ENCODE measurements at regions not wholly inside any gene's neighbourhood (a gene's known extent, or its start where the extent isn't known, plus 50 kb on each side); places are given as distances from the start of the nearest gene placed in this dataset.

DNA sequence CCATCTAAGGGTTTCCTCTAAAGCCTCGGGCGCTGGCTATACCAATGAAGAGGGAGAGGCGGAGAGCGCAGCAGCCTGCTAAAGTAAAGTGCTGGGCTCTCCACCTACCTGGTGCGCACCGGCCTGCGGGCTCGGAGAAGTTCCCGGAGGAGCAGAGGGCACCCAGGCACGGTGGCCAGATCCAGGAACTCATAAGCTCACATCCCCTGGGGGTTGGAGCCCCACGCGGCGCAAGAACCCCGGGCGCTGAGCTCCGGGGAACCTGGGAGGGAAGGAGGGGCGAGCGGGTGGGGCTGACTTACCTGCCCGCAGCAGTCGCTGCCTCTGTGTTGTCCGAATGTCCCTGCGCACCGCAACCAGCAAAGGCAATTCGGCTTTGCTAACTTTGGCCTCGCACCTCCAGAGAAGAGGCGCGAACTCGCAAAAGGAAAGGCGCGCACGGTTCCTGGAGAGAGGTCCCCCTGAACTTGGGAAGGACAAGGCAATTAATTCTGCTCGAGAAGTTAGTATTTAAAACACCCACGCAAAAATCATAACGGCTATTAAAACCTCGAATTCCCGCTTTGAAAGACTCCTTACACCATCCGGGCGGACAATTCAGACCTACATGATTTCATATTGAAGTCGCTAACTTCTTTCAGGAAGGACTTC lies 127.6 kb upstream of the C11orf58 start:
- no peak overlapping the region for H3K27ac ChIP-seq
- no peak for DNase-seq (ENCODE audit: low spot score)
- ChIA-PET POLR2A (ENCODE audit: low non-redundant PET) (no interaction called here), CTCF (interaction anchor here (0.6 kb wide), 1 partner anchor 747 kb away, joined by 3 read pairs; no protein-coding TSS in a partner anchor)
- TF ChIP-seq, protein P1, sequence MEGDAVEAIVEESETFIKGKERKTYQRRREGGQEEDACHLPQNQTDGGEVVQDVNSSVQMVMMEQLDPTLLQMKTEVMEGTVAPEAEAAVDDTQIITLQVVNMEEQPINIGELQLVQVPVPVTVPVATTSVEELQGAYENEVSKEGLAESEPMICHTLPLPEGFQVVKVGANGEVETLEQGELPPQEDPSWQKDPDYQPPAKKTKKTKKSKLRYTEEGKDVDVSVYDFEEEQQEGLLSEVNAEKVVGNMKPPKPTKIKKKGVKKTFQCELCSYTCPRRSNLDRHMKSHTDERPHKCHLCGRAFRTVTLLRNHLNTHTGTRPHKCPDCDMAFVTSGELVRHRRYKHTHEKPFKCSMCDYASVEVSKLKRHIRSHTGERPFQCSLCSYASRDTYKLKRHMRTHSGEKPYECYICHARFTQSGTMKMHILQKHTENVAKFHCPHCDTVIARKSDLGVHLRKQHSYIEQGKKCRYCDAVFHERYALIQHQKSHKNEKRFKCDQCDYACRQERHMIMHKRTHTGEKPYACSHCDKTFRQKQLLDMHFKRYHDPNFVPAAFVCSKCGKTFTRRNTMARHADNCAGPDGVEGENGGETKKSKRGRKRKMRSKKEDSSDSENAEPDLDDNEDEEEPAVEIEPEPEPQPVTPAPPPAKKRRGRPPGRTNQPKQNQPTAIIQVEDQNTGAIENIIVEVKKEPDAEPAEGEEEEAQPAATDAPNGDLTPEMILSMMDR (conservative IDR thresholded peaks at IDR 0.05; ENCODE audit: low read depth): no peak

DNA sequence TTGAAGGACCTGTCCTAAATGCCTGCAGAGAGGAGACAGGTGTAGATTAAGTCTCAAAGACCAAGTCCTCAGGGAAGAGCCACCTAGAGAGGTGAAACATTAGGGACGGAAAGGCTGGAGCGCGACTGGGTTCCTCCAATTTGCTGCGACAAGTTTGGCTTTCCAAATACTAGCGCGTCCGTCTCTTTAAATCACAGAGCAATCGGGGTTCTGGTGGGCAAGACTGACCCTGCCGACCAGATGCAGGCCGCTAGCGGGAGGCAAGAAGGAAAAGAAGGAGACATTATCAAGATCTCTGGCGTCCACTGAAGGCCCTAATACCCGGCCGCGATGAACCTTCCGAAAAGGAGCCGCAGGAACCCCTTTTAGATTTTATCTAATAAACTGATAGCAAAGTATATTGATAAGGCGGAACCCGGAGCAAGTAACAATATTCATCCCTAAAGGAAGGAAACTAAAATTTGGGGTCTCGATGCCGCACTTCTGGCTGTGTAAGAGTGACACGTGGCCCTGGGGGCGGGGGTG lies 128.2 kb upstream of the C11orf58 start:
- POLR2A ChIA-PET (ENCODE audit: low non-redundant PET): no interaction called here
- no peak for DNase-seq (ENCODE audit: low spot score)
- H3K27ac ChIP-seq: no peak overlapping the region
- TF ChIP-seq, protein P1 (conservative IDR thresholded peaks at IDR 0.05; ENCODE audit: low read depth): no peak
- CTCF ChIA-PET: no interaction called here

DNA sequence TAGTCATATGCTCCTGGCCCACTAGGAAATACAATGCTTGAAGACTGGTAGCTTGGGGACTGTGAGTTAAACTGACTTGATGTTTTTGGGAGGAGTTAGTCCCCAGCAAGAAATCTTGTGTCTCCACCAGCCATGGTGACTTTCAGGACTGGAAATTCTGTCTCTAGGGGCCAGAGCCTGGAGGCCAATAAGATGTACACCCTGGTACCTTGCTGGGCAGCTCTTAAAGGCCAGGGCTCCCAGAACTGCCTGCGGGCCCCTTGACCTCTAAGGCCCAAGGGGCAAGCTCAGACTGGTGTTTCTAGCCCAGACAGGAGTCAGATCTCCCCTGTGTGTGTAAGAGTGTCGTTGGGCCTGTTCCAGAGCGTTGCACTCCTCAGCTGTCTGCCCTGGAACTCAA lies 128.7 kb upstream of the C11orf58 start:
- ChIA-PET CTCF (no interaction called here), POLR2A (ENCODE audit: low non-redundant PET) (no interaction called here)
- no peak for DNase-seq (ENCODE audit: low spot score)
- no peak overlapping the region for H3K27ac ChIP-seq
- TF ChIP-seq, protein P1 (conservative IDR thresholded peaks at IDR 0.05; ENCODE audit: low read depth): no peak

DNA sequence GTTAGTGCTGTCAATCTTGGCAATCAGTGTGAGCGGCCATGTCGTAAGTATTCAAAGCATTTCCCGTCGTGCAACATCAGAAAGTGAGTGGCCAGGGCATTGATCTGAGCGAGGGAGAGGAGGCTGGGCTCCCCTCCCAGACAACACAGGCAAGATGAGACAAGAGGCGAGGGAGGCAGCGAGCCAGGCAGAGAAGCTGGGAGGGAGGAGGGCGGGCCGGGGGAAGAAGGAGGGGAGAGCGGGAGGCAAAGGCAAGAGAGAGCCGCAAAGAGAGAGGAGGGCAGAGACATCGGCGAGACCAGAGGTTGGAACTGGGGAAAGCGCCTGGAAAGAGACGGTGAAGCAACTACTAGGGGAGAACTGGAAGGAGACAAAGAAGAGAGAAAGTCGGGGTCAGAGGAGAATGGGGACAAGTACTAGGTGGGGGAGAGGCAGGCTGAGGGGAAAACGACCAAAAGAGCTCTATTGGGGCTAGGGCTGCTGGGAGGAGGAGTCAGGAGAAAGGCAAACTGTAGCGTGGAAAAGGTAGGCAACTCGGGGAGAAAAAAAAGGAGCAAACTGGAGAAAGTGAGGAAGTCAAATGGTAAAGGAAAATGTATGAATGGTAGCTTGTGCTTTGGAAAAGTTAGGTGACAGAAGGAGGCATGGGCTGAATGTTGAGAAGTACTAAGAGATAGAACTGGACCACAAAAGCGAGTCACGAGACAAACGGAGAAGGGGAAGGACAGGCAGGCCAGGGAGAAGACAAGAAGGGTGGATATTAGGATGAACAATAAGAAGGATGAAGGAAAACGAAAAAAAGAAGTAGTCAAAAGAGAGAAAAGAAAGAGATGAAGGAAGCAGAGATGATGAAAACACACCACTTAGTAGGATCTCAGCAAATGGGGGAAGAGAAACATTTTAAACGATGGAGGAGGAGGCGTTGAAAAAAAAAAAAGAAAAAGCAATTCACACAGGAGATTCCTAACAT lies 130.5 kb upstream of the C11orf58 start:
- TF ChIP-seq, protein P1 (conservative IDR thresholded peaks at IDR 0.05; ENCODE audit: low read depth): no peak
- H3K27ac ChIP-seq: peak overlapping the region; percentile 92
- POLR2A ChIA-PET (ENCODE audit: low non-redundant PET): no interaction called here
- CTCF ChIA-PET: interaction anchor here (0.7 kb wide), 2 partner anchors 908 to 1700 kb away, joined by 3 read pairs; no protein-coding TSS in a partner anchor
- DNase-seq (ENCODE audit: low spot score): peak; percentile 55

DNA sequence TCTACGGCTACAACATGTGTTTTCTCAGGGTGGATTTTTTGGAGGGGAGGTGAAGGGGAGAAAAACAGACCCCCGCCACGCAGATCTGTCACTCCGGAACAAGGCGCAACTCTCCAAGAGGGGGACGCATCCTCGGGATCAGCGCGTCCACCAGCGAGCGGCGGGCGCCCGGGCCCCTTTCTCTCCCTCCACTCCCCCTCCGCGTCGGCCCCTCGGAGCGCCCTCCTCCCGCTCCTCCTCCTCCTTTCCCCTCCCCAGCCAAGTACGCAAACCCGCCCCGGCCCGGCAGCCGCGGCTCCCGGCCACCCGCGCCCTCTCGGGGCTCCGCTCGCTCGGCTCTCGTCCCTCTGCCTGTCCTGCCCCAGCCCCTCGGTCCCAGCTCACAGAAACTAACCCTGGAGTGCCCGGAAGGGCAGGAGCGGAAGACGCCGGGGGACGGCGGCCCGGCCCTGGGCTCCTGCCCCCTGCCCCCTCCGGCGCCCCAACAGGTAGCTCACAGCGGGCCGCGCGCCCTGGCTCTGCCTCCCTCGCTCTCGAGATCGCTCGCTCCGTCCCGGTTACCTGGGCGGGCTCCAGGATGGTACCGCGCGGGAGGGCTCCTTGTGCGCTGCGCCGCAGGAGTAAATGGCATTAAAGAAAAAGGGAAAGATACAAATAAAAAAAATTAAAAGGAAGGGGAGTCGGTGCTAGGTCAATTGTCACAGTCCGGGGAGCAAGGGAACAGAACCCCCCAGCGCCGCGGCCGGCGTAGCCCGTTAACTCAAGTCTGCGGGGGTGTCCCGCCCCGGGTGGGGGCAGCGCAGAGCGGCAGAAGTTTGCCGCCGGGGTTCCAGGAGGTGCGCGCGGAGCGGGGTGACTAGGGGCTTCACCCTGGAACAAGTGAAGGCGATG lies 131.4 kb upstream of the C11orf58 start:
- peak overlapping the region; percentile 92 for H3K27ac ChIP-seq
- DNase-seq (ENCODE audit: low spot score): no peak
- TF ChIP-seq, protein P1 (conservative IDR thresholded peaks at IDR 0.05; ENCODE audit: low read depth): no peak
- ChIA-PET POLR2A (ENCODE audit: low non-redundant PET) (no interaction called here), CTCF (interaction anchor here (0.6 to 0.9 kb wide), 6 partner anchors 72 to 1699 kb away, joined by 3 to 5 read pairs (median 4); no protein-coding TSS in a partner anchor)

All from RWPE1 (cell line).